T47D (cell line): ENCODE measurements at regions not wholly inside any gene's neighbourhood (a gene's known extent, or its start where the extent isn't known, plus 50 kb on each side); places are given as distances from the start of the nearest gene placed in this dataset.

Experiments used
- DNase-seq, 2 experiments: peaks; one replicate each; pipeline versions ENCODE4 v3.0.0 to v3.0.0-alpha.2; 2011 to 2012; ENCODE audit warnings: low read depth in 1 of 2, low spot score in 1 of 2
- JUND ChIP-seq: IDR thresholded peaks from 2 replicates; pipeline ENCODE4 v1.6.1; 2012; ENCODE audit warnings: low read depth
- in situ Hi-C: cut with HindIII; loops from 2 replicates; pipeline ENCODE4 v1.10.0; 2016; ENCODE audit warnings: low sequenced_read_pairs, low pct_unique_long_range_greater_than_20kb

DNA sequence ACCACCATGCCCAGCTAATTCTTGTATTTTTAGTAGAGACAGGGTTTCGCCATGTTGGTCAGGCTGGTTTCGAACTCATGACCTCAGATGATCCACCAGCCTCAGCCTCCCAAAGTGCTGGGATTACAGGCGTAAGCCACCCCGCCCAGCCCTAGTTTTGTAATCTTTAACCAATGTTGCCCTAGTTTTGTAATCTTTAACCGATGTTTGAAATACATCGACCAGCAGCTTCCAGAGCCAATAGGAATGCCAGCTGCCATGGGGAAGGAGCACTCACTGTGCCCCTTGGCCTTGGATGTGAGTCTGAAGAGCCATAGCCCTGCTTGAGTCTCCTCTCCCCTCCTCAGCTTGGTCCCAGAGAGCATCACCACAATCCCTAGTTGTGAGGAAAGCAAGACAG is 209.3 kb upstream of the RGS6 start:
- TF ChIP-seq JUND, result no peak
- no peak for DNase-seq
- in situ Hi-C loops, result no loop called here

DNA sequence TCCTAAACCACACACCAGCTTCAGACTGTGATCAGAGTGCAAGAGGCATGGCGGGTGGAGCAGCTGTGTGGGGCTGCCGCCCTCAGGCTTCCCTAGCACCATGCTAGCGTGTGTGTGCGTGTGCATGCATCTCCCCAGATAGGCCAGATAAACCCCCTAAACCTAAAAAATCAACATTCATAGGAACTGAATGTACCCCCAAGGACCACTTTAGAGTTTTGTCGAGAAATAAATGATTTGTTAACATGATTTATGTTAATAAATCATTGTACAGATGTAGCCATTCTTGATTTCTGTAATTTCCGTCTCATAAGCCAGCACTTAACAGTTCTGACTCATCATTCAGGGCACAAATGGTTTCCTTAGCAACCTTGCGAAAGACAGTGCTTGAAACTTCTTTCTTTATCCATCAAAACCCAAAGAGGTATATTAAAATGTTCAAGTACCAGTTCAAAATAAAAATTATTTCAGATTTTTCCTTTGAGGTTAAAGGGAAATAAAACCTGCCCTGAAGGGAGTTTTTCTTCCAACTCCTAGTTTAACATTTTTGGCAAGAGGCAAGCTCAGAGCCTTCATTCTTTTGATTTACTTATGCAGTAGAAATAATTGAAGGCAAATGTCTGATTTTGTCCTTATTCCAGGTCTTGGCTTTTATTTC is 206.2 kb upstream of the RGS6 start:
- TF ChIP-seq JUND, result no peak
- in situ Hi-C loops, result no loop called here

DNA sequence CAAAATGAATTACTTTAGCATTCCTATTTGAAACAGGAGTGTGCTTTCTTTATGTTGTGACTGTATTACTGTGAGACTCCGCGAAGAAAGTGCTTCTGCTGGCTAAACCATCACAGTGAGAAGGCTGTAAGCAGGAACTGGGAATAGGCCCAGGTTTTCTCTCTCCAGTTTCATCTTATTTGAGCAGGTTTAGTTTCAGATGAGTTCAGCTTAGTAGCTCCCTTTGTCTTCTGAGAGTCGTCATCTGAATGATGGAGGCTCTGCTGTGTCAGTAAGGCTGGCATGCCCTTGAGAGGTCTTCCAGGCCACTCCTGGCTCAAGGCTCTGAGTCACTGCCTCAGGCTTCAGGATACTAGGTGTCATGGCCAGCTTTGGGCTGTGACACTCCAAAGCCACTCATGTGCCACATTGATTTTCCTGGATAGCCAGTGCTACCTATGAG is 205.6 kb upstream of the RGS6 start:
- in situ Hi-C loops, result no loop called here
- no peak for TF ChIP-seq JUND
- no peak for DNase-seq

More for the DNA sequence above, 206.2 kb upstream of the RGS6 start:
- no peak for DNase-seq

DNA sequence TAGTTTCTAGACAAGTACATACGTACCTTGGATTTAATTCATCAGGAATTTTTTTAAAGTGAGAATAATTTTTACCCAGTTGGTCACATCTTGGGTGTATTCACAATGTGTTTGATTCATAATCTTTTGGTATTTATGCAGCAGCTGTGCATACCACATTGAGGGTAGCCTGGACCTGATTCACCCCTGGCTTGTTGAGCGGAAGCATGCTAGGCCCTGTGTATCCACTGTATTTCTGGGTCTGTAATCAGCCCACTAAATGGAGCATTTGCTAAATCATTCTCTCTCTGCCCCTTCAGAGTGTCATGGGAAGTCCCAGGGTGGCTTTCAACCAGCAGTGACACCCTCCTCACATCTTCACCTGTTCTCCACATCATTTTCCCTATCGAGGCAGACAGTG is 203.8 kb upstream of the RGS6 start:
- in situ Hi-C loops, result no loop called here
- no peak for TF ChIP-seq JUND
- no peak for DNase-seq

DNA sequence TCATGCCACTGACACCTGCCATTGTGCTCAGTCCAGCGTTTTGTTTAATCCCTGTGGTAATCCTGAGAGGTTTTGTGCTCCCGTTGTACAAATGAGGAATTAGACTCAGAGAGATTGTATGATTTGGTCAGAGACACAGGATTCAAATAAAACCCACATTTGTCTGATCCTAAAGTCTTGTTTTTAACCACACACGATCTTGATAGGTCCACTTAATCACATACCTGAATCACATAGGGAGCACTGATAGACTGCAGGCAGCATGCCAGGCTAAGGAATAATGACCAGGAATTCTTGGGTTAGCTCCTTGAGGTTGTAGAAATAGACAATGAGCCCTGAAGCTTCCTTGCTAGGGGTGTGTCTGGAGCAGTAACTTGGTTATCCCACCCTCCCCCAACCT is 202.6 kb upstream of the RGS6 start:
- TF ChIP-seq JUND, result no peak
- in situ Hi-C loops, result no loop called here

DNA sequence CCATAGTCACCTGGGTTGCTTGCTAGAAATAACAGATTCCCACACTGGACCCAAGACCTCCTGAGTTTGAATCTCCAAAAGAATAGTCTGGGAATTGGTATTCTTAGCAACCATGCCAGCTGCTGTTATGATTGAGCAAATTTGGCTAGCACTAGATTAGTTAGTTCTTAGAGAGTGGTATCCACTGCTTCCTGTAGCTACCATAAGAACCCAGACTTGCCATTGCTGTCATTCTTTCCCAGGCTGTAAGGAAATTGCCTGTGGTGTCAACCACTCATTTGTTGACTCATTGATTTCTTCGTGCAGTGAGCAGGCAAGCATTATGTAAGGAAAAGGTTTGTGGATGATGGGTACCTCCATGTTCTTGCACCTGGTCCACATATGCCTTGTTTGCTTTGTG is 201.8 kb upstream of the RGS6 start:
- DNase-seq, result no peak
- in situ Hi-C loops, result no loop called here
- no peak for TF ChIP-seq JUND

More for the DNA sequence above, 202.6 kb upstream of the RGS6 start:
- DNase-seq, result no peak

DNA sequence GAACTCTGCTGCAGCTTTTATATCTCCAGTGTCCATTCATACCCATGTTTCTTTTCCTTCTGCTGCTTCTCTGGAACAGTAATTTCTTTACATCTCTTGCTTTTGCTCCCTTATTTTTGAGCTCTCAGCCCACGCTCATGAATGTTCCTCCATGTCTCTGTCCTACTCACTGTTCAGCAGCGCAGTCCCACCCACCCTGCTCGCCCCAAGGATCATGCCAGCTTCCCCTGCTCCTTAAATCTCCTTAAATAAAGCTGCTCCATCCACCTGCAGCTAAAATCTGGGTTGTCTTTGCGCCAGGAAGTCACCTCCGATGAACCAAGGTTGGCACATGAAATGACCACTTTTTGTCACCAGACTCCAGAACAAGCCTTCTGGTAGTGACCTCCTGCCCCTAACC is 201.1 kb upstream of the RGS6 start:
- no peak for TF ChIP-seq JUND
- in situ Hi-C loops, result no loop called here
- DNase-seq, result no peak

DNA sequence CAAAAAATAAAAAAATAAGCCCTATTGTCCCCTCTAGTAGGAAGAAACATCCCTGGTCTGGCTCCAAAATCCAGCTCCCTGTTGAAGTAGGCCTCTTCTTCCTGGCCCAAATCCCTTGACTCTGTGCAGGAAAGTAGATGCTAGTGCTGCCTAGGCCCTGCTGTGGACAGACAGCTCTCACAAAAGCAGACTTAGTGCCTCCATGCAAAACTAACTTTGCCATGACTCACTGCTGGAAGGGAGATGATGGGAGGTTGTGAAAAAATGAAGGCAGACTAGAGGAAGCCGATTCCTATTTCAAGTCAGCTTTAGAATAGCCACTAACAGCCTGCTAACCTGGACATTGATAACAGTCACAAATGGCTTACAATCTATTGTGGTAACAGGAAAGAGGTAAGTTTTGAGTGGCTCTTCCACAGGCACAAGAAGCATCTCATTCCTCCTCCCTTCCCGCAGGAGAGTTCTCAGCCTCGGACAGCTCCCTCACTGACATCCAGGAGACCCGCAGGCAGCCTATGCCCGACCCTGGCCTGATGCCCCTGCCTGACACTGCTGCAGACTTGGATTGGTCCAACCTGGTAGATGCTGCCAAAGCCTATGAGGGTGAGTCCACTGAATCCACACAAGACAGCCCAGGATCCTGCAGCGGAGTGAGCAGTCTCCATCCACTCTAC is 198.9 kb upstream of the RGS6 start:
- no peak for DNase-seq
- TF ChIP-seq JUND, result no peak
- in situ Hi-C loops, result no loop called here

DNA sequence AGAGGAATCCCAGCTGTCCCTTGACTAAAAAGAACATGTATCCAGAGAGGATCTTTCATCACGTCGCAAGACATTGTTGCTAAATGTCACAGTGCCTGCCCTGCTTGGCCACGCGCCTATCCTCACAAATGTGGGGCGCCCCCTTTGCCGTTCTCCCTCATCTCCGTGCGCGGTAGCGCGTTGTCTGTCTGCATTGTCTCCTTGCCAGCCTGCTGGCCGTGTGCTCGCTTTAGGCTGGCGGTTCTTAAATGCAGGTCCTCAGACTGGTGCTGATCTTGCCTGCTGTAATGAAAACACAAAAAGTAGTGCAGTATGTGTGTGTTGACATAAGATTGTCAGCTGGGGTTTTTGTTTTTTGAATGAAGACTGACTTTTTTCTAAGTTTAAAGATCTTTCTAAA is 198.2 kb upstream of the RGS6 start:
- no peak for TF ChIP-seq JUND
- no peak for DNase-seq
- in situ Hi-C loops, result no loop called here

DNA sequence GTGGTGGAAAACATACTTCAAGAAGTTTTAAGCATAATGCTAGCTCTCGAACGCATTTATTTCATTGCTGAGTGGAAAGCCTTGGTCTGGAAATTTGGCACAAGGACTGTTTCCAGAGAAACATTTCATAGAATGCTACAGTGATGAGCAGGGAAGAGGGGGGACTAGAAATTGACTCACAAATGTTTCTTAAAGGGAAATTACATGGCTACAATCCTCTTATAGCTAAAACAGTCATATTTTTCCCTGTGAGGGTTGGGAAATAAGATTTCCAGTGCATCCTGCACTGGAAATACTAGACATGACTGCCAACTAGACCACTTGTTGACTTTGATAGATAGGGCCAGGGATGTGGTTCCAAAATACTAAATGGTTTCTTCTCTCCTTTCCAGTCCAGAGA is 197.3 kb upstream of the RGS6 start:
- in situ Hi-C loops, result no loop called here

DNA sequence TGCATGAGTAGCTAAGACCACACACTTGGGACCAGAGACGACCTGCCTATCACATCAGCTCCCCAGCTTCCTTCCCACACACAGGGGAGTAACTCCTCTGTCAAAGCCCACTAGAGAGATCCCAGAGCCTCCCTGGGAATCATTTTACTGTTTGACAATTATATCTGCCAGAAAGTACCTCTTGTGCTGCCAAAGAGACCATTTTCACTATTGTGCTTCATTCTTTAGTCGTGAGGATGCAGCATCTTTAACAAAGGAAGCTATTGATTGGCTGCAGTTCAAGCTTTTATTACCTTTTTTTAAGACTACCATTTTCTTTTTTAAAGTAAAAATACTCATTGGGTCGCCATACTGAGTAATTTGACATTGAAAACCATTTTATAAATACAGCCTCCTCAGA is 194.5 kb upstream of the RGS6 start:
- in situ Hi-C loops, result no loop called here
- no peak for DNase-seq
- TF ChIP-seq JUND, result no peak

More for the DNA sequence above, 197.3 kb upstream of the RGS6 start:
- DNase-seq, result no peak
- TF ChIP-seq JUND, result no peak

DNA sequence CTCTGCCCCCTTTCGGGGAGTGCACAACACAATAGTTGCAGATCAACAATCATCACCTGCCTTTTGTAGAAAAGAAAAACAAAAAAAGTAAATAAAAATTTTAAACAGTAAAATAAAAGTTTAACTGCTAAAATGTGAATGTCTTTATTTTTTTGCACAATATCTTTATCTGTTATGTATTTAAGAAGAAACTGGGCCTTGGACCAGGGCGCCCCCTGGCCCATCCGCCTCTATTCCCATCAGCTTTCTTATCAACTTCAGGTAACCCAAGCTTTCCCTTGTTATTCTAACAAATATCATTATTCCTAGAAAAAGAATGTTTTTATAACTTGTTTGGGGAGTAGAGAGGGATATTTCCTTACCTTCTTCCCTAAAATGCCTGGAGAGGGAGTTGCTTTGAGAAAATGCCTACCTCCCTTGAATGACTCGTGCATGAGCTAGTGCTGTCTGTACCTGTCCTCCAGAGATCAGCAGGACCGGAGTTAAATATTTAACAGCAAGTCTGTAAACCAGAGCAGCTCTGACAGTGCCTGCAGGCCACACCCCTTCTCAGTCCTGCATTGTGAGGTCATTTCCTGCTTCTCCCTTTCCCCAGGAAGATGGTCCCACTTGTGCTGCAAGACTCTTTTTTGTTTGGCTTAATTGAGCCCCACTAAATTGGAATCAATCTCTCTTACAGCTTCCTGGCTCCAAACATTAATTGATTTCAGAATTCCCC is 192.8 kb upstream of the RGS6 start:
- in situ Hi-C loops, result no loop called here
- peak in 1 of 2 experiments; percentile 44 for DNase-seq
- TF ChIP-seq JUND, result no peak

DNA sequence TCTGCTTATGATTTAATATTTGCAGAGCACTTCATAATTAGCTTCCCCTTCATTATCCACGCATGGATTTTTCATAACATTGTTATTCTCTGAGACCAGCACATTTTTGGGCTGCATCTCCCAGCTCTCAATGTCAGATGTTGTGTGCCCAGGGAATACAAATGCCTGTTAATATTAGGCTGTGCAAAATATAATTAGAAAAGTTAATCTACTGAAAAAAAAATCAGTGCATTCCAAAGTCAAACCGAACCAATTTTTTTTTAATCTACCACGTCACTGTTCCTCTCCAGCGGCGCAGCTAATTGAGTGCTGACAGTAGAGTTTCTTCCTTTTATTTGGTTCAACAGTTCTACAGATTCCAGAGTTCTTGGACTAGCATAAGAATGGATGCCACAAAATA is 191.0 kb upstream of the RGS6 start:
- no peak for TF ChIP-seq JUND
- DNase-seq, result no peak
- in situ Hi-C loops, result no loop called here
